ENCODE measurements at regions not wholly inside any gene's neighbourhood (a gene's known extent, or its start where the extent isn't known, plus 50 kb on each side); places are given as distances from the start of the nearest gene placed in this dataset.
"Not testable (repeated sequence)": the region's sequence is repeated elsewhere in the genome, so short reads cannot be mapped to it uniquely, and the experiment has no call there.

DNA sequence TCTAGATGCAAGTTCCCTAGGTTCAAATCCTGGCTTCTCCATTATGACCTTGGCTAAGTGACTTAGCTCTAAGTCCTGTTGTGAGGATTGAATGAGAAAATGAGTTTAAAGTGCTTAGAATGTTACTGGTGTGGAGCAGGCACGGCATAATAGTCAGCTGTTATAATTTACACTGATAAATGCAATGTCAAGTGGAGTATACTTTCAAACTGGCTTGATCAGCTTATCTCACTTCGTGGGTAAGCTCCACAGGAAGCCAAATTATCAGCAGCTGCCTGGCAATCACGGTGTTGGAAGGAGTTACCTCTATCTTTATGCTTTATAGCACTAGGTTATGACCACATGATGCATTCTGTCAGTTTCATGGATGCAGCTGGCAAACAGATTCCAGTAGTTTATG is 272.8 kb downstream of the OLFM4 start:
- TF ChIP-seq CTCF (IDR thresholded peaks at IDR 0.05; ENCODE audit: control insufficient read depth, insufficient read depth, low read depth, low read length, missing control alignments): no peak
- H3K4me3 ChIP-seq (ENCODE audit: control insufficient read depth, low read depth, low read length): no peak overlapping the region
- DNase-seq (ENCODE audit: low read depth): no peak

- not testable (repeated sequence) for DNase-seq (ENCODE audit: low read depth); H3K4me3 ChIP-seq (ENCODE audit: control insufficient read depth, low read depth, low read length)
Observed at GRCh38 chr13:53305419-53305818, 276.8 kb downstream of the OLFM4 start.

DNA sequence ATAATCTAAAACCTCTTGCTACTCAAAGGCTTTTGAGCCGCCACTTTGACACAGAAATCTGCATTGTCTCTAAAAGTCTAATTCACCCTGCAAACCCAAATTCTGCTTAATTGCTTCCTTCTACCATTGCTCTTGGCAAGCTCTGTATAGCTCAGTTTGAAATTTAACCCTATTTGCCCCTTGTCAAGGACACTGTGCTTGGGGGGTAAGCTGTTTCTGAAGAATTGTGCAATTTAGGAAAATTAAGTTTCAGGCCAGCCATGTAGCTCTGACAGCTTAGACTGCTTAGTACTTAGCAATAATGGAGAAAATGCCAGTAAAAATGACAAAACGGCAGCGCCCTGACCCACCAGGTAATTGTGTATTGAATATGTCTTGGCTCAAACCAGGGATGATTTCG is 282.2 kb downstream of the OLFM4 start:
- DNase-seq (ENCODE audit: low read depth): no peak
- H3K4me3 ChIP-seq (ENCODE audit: control insufficient read depth, low read depth, low read length): no peak overlapping the region
- TF ChIP-seq CTCF (IDR thresholded peaks at IDR 0.05; ENCODE audit: control insufficient read depth, insufficient read depth, low read depth, low read length, missing control alignments): no peak

DNA sequence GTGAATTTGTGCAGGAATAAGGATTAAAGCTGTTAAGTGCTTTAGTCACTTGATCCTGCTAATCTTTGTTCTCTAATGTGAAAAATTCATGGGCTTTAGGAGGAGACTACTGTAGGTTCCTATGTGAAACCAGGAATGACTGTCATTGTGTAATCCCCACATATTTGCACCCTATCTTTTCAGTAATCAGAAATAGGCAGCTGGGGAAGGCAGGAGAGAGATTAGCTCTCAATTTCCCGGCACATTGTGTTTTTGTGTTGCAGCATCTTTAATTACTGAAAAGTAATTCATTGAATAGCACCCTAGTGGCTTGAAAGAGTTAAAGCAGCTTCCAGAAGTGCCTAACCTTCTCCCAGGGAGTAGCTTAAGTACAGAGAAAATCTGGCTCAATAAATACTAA is 282.9 kb downstream of the OLFM4 start:
- no peak for TF ChIP-seq CTCF (IDR thresholded peaks at IDR 0.05; ENCODE audit: control insufficient read depth, insufficient read depth, low read depth, low read length, missing control alignments)
- H3K4me3 ChIP-seq (ENCODE audit: control insufficient read depth, low read depth, low read length): no peak overlapping the region
- DNase-seq (ENCODE audit: low read depth): no peak

GRCh38 chr13:53321296-53321801 is 292.7 kb downstream of the OLFM4 start:
- H3K4me3 ChIP-seq (ENCODE audit: control insufficient read depth, low read depth, low read length): no peak overlapping the region
- no peak for DNase-seq (ENCODE audit: low read depth)
- TF ChIP-seq CTCF (IDR thresholded peaks at IDR 0.05; ENCODE audit: control insufficient read depth, insufficient read depth, low read depth, low read length, missing control alignments): no peak

DNA sequence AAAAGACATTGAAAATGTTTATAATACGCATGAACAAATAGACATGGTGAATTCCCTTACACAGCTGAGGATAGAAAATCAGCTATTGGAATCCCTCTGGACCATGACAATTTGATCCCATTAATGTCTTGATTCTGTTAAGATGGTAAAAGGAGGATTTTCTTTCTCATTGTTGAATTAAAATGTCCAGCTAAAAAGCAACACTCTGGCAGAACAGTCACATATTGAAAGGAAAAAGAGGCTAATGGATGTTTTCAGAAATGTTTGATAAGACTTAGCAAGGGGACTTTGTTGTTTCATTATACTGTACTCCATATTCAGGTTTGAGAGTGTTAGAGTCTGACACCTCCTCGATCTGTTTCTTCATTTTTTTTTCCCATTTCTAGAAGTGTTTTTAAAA is 296.0 kb downstream of the OLFM4 start:
- no peak overlapping the region for H3K4me3 ChIP-seq (ENCODE audit: control insufficient read depth, low read depth, low read length)
- no peak for TF ChIP-seq CTCF (IDR thresholded peaks at IDR 0.05; ENCODE audit: control insufficient read depth, insufficient read depth, low read depth, low read length, missing control alignments)
- no peak for DNase-seq (ENCODE audit: low read depth)

DNA sequence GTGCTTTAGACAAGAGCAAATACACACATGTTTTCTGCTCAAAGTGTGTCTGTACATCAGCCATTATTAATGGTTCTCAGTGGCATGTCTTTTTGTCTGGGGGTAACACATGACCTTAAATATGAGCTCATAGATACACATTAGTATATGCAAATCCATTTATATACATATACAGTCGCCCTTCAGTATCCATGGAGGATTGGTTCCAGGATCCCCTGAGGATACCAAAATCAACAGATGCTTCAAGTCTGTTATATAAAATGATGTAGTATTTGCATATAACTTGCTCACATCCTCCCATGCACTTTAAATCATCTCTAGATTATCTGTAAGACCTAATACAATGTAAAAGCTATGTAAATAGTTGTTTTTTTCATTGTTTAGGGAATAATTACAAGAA is 298.1 kb downstream of the OLFM4 start:
- no peak overlapping the region for H3K4me3 ChIP-seq (ENCODE audit: control insufficient read depth, low read depth, low read length)
- no peak for TF ChIP-seq CTCF (IDR thresholded peaks at IDR 0.05; ENCODE audit: control insufficient read depth, insufficient read depth, low read depth, low read length, missing control alignments)
- no peak for DNase-seq (ENCODE audit: low read depth)

Measured in AG09309 (cell line).